ENCODE measurements at regions not wholly inside any gene's neighbourhood (a gene's known extent, or its start where the extent isn't known, plus 50 kb on each side); places are given as distances from the start of the nearest gene placed in this dataset.

- no peak for DNase-seq
- H3K27me3 ChIP-seq = no peaks in the 10 kb centered on the region
- H3K4me1 ChIP-seq = no peaks in the 10 kb centered on the region
- no peaks in the 10 kb centered on the region for H3K36me3 ChIP-seq
- TF ChIP-seq POLR2A (IDR thresholded peaks at IDR 0.05) = no peak
- TF ChIP-seq CTCF (IDR thresholded peaks at IDR 0.05) = no peak
- TF ChIP-seq EP300 (IDR thresholded peaks at IDR 0.05) = no peak
- TF ChIP-seq POLR2AphosphoS5 (IDR thresholded peaks at IDR 0.05) = no peak
- H3K9me3 ChIP-seq = no peaks in the 10 kb centered on the region
- no peak overlapping the region for H3K4me3 ChIP-seq
- WGBS, 2 donors = 52 to 53% methylated on average over 2 of the region's 2 CpGs
- intact Hi-C loops (cut with DNase I) = no loop called here
- H3K27ac ChIP-seq = no peak overlapping the region
Observed at GRCh38 chr15:37370941-37371340, 270.6 kb upstream of the MEIS2 start.

GRCh38 chr15:37372064-37372463, 271.7 kb upstream of the MEIS2 start:
- TF ChIP-seq EP300 (IDR thresholded peaks at IDR 0.05) (no peak), CTCF (IDR thresholded peaks at IDR 0.05) (no peak), POLR2A (IDR thresholded peaks at IDR 0.05) (no peak), POLR2AphosphoS5 (IDR thresholded peaks at IDR 0.05) (no peak)
- H3K4me1 ChIP-seq = no peaks in the 10 kb centered on the region
- no peak for DNase-seq
- no peaks in the 10 kb centered on the region for H3K27me3 ChIP-seq
- H3K27ac ChIP-seq = no peak overlapping the region
- H3K36me3 ChIP-seq = no peaks in the 10 kb centered on the region
- H3K4me3 ChIP-seq = no peak overlapping the region
- H3K9me3 ChIP-seq = peaks cover 0 to 3% (median 0%) of the 10 kb centered on the region in 4 donors
- 43 to 67% methylated on average over 6 of the region's 6 CpGs for WGBS, 2 donors
- intact Hi-C loops (cut with DNase I) = no loop called here

GRCh38 chr15:37375519-37375918, 275.2 kb upstream of the MEIS2 start:
- DNase-seq = no peak
- no peak overlapping the region for H3K4me3 ChIP-seq
- H3K36me3 ChIP-seq = no peaks in the 10 kb centered on the region
- H3K4me1 ChIP-seq = no peaks in the 10 kb centered on the region
- H3K27ac ChIP-seq = no peak overlapping the region
- no peaks in the 10 kb centered on the region for H3K27me3 ChIP-seq
- 55 to 61% methylated on average over 3 of the region's 3 CpGs for WGBS, 2 donors
- intact Hi-C loops (cut with DNase I) = no loop called here
- TF ChIP-seq EP300 (IDR thresholded peaks at IDR 0.05) (no peak), POLR2AphosphoS5 (IDR thresholded peaks at IDR 0.05) (no peak), CTCF (IDR thresholded peaks at IDR 0.05) (no peak), POLR2A (IDR thresholded peaks at IDR 0.05) (no peak)
- peaks cover 0 to 3% (median 0%) of the 10 kb centered on the region in 4 donors for H3K9me3 ChIP-seq

- intact Hi-C loops (cut with DNase I) = no loop called here
- Histone ChIP-seq H3K9me3 (peaks cover 0 to 3% (median 0%) of the 10 kb centered on the region in 4 donors), H3K4me3 (no peak overlapping the region), H3K27me3 (no peaks in the 10 kb centered on the region), H3K27ac (no peak overlapping the region), H3K36me3 (no peaks in the 10 kb centered on the region), H3K4me1 (no peaks in the 10 kb centered on the region)
- 90 to 94% methylated on average over 2 of the region's 2 CpGs for WGBS, 2 donors
- no peak for DNase-seq
- TF ChIP-seq CTCF (IDR thresholded peaks at IDR 0.05) (no peak), POLR2AphosphoS5 (IDR thresholded peaks at IDR 0.05) (no peak), POLR2A (IDR thresholded peaks at IDR 0.05) (no peak), EP300 (IDR thresholded peaks at IDR 0.05) (no peak)
Observed at GRCh38 chr15:37377428-37377827, 277.1 kb upstream of the MEIS2 start.

GRCh38 chr15:37394402-37395099, 294.2 kb upstream of the MEIS2 start:
- 58 to 75% methylated on average over 3 of the region's 3 CpGs for WGBS, 2 donors
- Histone ChIP-seq H3K4me3 (no peak overlapping the region), H3K4me1 (no peaks in the 10 kb centered on the region), H3K27me3 (no peaks in the 10 kb centered on the region), H3K27ac (no peak overlapping the region), H3K36me3 (no peaks in the 10 kb centered on the region), H3K9me3 (peaks cover 0 to 4% (median 1%) of the 10 kb centered on the region in 4 donors)
- DNase-seq = no peak
- intact Hi-C loops (cut with DNase I) = no loop called here
- TF ChIP-seq POLR2A (IDR thresholded peaks at IDR 0.05) = no peak
- TF ChIP-seq EP300 (IDR thresholded peaks at IDR 0.05) = no peak
- TF ChIP-seq CTCF (IDR thresholded peaks at IDR 0.05) = no peak
- TF ChIP-seq POLR2AphosphoS5 (IDR thresholded peaks at IDR 0.05) = no peak
